Left ventricle myocardium superior (tissue), 1 donor: ENCODE measurements at regions not wholly inside any gene's neighbourhood (a gene's known extent, or its start where the extent isn't known, plus 50 kb on each side); places are given as distances from the start of the nearest gene placed in this dataset.
"Not testable (repeated sequence)": the region's sequence is repeated elsewhere in the genome, so short reads cannot be mapped to it uniquely, and the experiment has no call there.

Experiments used
- ATAC-seq: fragments of 200-7000 bp; cut with Tn5 transposase; one replicate; pipeline ENCODE4 v1.9.1; 2020; ENCODE audit warnings: mild to moderate bottlenecking, moderate library complexity
- DNase-seq: peaks from one replicate; pipeline ENCODE4 v3.0.0-alpha.2; 2020
- intact Hi-C: fragments of 100-400 bp; cut with micrococcal nuclease; formaldehyde crosslinking; loops from one replicate; pipeline ENCODE4 v1.11.0; 2022
- donor health status: DM: no; HTN: yes; CAD: no; lungs with severe emphysema.

GRCh38 chr1:120542365-120542764 lies 127.5 kb downstream of the NBPF8 start:
- intact Hi-C loops, DNase-seq: not testable (repeated sequence)
- peak; percentile 25 for ATAC-seq

GRCh38 chr1:120542940-120543339 lies 128.1 kb downstream of the NBPF8 start:
- intact Hi-C loops, DNase-seq: not testable (repeated sequence)
- ATAC-seq, result peak; percentile 71

DNA sequence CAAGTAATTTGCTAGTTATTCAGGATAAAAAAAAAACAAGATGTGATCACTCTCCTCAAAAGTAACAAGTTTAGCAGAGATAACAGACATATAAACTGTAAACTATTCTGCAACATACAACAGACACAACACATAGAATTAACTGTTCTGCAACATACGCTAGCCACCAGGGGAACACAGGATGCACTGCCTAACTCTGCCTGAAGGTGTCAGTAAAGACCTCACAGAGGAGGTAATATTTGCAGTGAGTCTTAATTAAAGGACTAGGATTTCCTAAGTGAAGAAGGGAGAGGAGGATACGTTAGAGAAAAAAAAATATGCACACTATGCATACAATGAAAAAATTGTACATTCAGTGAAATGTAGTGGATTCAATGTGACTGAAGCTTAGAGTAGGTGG lies 129.6 kb downstream of the NBPF8 start:
- intact Hi-C loops, result not testable (repeated sequence)
- peak; percentile 45 for DNase-seq
- peak; percentile 75 for ATAC-seq

DNA sequence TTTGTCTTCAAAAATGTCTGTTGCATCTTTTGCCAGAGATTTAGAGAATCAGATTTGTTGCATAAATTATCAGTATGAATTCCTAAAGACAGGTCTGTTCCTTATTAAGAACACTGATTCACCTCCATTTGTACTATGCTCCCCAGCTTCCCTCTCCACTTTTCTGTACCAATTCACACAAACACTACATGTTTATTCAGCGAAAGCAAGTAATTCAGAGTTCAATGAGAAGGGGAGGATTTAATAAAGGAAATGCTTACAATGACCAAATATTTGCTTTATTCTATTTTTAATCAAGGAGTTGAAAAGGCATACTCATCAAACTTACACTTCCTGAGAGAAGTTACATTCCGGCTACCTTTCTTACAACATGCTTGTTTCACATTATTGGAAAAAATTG lies 135.5 kb downstream of the NBPF8 start:
- intact Hi-C loops, DNase-seq, ATAC-seq: not testable (repeated sequence)

DNA sequence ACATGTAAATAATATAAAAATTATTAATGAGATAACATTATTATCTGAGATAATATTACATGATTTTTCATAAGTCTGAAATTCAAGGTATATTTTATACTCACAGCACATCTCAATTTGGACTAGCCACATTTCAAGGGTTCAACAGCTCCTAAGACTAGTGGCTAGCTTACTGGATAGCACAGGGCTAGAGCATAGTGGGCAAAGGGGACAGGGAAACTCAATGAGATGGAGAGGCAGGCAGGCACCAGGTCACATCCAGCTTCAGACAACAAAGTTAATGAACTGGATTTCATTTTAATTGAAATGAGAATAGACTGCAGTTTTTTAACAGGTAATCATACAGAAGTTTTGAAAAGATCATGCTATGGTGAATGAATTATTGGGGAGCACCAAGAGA lies 137.4 kb downstream of the NBPF8 start:
- intact Hi-C loops, ATAC-seq, DNase-seq: not testable (repeated sequence)

- peak; percentile 46 for ATAC-seq
- intact Hi-C loops, DNase-seq: not testable (repeated sequence)
Measured at GRCh38 chr1:120557605-120558302, 142.9 kb downstream of the NBPF8 start.

DNA sequence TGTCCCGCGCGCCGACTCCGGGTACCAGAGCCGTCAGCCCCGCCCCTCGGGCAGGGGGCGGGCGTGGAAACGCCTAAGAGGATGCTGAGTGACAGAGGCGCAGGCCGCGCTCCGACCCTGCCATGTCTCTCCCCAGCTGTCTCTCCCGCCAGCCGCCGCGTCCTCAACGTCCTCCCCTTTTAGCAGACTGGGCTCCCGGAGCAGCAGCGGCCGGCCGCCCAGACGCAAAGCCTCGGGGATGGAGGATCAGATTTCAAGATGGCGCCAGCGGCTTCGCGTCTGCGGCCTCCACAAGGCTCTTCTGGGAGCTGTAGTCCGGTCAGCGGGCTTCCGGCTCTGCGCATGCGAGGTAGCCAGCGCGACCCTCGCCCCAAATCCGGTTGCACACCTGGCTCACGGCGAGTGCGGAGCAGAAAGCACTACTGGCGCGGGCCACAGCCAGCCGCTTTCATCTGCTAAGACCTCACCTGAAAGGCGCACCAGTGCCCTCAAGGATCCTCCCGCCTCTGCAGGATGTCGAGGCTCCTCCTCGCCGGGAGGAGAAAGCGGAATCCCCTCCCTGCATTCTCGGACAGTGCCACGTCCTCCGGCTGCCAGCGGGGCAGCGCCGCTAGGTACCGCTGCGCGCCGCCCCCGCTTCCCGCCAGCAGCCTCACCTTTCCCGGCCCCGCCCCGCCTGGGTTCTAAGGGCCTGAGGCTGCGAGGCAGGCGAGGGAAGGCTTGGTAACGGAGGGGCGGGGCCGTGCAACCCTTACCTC lies 143.6 kb downstream of the NBPF8 start:
- intact Hi-C loops, result not testable (repeated sequence)
- peak; percentile 95 for ATAC-seq

GRCh38 chr1:120561767-120562166 lies 146.9 kb downstream of the NBPF8 start:
- intact Hi-C loops, DNase-seq, ATAC-seq: not testable (repeated sequence)

More for the DNA sequence above, 143.6 kb downstream of the NBPF8 start:
- peak; percentile 84 for DNase-seq

DNA sequence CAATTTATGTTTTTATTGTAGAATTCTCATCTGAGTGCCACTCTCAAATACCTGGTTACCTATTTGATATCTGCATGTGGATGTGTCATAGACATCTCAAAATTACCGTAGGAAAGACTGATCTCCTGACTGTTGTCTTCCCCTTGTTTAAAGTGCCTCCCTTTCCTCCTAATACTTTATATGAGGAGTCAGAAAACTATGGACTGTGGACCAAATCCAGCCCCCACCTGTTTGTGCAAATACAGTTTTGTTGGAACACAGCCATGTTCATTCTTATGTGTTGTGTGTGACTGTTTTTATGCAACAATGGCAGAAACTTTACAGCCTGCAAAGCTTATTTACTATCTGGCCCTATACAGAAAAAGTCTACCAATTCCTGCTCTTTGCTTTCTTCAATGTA lies 150.6 kb downstream of the NBPF8 start:
- intact Hi-C loops, ATAC-seq, DNase-seq: not testable (repeated sequence)

GRCh38 chr1:120567620-120568019 lies 152.8 kb downstream of the NBPF8 start:
- ATAC-seq, intact Hi-C loops, DNase-seq: not testable (repeated sequence)

GRCh38 chr1:120575201-120575600 lies 148.5 kb upstream of the NBPF26 start:
- intact Hi-C loops, ATAC-seq, DNase-seq: not testable (repeated sequence)

DNA sequence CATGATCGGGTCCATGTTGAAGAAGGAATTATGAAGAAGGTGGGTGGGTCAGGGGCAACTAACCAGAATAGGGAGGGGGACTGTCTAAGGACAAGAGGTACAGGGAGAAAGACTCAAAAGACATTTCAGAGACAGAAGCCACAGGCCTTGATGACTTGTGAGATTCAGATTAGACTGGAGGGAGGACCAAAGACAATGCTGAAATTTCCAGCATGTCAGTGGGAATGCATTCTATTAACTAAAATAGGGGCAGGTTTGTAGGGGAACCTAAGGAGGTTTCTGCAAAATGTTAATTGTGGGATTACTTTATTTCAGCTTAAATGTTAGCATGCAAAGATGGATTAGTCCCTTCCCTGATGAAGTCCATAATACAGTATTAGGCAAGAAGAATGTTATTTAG lies 141.6 kb upstream of the NBPF26 start:
- intact Hi-C loops, DNase-seq: not testable (repeated sequence)
- peak; percentile 17 for ATAC-seq

DNA sequence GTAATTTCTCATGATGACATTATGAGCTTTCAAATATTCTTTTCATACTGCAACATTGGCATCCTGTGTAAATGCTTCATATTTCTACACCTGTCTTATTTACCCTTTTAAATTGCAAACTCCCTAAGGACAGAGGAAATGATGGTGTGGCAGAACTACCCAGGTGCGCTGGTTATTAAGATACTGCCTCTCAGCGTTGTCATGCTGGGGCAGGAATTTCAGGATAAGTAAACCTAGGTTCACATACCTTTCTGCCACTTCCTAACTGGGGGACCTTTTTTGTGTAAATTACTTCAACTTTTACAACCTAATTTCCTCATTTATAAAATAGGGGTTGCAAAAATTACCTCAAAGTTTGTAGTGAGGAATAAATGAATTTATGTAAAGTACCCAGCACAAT lies 137.7 kb upstream of the NBPF26 start:
- not testable (repeated sequence) for ATAC-seq

DNA sequence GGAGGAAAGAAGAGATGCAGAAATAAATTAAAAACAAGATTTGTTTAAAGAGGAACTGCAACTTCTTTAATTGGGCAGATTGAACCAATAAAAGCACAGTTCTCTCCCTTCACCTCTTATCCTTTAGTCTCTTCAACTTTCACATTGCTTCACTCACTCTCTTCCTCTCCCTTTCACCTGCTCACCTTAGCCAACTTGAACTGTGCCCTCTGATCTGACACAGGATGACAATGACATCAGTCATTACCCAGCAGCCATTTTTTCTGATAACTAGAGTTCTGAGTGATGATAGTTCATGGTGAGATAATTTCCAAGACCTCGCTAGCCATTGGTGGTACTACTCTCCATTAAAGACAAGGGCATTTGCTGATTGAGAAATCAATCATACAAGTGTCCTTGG lies 134.9 kb upstream of the NBPF26 start:
- DNase-seq, intact Hi-C loops, ATAC-seq: not testable (repeated sequence)

More for the DNA sequence above, 137.7 kb upstream of the NBPF26 start:
- intact Hi-C loops, DNase-seq: not testable (repeated sequence)

GRCh38 chr1:120591774-120592173 lies 132.0 kb upstream of the NBPF26 start:
- ATAC-seq, intact Hi-C loops, DNase-seq: not testable (repeated sequence)

DNA sequence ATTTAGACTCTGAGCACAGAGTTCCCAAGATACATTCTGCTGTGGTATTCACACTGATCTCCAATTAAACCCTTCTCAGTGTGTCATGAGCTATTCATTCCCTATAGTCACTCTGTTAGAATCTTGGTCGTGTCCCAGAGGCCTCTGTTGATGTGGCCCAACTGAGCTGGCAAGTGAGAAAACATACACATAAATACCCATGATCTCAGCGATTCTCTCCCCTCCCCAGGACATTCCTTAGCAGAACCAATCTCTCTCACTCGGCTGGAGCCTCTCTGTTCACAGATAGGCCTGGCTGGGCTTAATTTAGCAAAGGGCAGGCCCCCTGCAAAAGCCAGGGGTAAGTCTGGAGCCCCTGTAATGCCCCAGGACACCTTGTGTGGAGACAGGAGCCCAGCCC lies 130.8 kb upstream of the NBPF26 start:
- DNase-seq, intact Hi-C loops: not testable (repeated sequence)
- ATAC-seq, result peak; percentile 91

GRCh38 chr1:120593648-120594047 lies 130.1 kb upstream of the NBPF26 start:
- peak; percentile 77 for ATAC-seq
- DNase-seq, intact Hi-C loops: not testable (repeated sequence)

- intact Hi-C loops, DNase-seq: not testable (repeated sequence)
- ATAC-seq, result peak; percentile 6
Measured at GRCh38 chr1:120598331-120598951, 125.3 kb upstream of the NBPF26 start.

DNA sequence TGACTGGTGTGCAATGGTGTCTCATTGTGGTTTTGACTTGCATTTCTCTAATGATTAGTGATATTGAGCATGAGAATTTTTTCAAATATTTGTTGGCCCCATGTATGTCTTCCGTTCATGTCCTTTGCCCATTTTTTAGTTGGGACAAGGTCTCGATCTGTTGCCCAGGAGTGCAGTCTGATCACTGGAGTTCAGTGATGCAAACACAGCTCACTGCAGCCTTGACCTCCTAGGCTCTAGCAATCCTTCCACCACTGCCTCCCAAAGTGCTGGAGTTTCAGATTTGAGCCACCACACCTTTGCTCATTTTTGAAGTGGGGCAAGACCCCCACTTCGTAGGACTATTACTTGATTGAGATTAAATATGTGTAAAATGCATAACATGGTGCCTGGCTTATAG lies 124.2 kb upstream of the NBPF26 start:
- ATAC-seq, intact Hi-C loops, DNase-seq: not testable (repeated sequence)
